ENCODE measurements at regions not wholly inside any gene's neighbourhood (a gene's known extent, or its start where the extent isn't known, plus 50 kb on each side); places are given as distances from the start of the nearest gene placed in this dataset.

DNA sequence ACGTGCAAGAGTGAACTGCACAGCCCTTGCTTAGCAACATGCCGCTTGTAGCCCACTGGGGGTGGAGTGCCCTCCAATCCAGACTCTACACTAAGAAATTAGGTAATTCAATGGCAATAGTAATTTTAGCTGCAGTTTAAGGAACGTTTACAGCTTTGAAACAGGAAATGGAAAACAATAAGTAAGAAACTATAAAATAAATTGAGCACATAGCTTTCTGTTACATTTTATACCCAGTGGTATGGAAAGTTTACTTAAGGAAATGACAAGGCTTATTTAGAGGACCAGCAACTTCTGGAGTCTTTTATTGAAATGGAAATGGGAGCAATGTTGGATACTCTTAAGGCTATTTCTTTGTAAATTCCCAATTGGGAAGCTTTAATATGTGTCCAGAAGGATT lies 373.2 kb downstream of the KCNRG start:
- TF ChIP-seq, protein P1, sequence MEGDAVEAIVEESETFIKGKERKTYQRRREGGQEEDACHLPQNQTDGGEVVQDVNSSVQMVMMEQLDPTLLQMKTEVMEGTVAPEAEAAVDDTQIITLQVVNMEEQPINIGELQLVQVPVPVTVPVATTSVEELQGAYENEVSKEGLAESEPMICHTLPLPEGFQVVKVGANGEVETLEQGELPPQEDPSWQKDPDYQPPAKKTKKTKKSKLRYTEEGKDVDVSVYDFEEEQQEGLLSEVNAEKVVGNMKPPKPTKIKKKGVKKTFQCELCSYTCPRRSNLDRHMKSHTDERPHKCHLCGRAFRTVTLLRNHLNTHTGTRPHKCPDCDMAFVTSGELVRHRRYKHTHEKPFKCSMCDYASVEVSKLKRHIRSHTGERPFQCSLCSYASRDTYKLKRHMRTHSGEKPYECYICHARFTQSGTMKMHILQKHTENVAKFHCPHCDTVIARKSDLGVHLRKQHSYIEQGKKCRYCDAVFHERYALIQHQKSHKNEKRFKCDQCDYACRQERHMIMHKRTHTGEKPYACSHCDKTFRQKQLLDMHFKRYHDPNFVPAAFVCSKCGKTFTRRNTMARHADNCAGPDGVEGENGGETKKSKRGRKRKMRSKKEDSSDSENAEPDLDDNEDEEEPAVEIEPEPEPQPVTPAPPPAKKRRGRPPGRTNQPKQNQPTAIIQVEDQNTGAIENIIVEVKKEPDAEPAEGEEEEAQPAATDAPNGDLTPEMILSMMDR (IDR thresholded peaks at IDR 0.05), result no peak
- TF ChIP-seq POLR2A (IDR thresholded peaks at IDR 0.05), result no peak
- no peak for TF ChIP-seq EP300 (IDR thresholded peaks at IDR 0.05)
